H1 (cell line): ENCODE measurements at regions not wholly inside any gene's neighbourhood (a gene's known extent, or its start where the extent isn't known, plus 50 kb on each side); places are given as distances from the start of the nearest gene placed in this dataset.
A peak's percentile ranks its signal among the peaks of the same experiment; 100 is the strongest.

Experiments
- CTCF ChIA-PET: fragments of 300-600 bp; sonication (Branson Sonifier 250); formaldehyde crosslinking; loops from one replicate; lab custom pipeline; 2021; ENCODE audit not compliant: partially characterized antibody; lab: Charles Lee
- POLR2A ChIA-PET: fragments of 300-600 bp; sonication (Branson Sonifier 250); formaldehyde crosslinking; loops from one replicate; lab custom pipeline; 2021; ENCODE audit warnings: inconsistent platforms; ENCODE audit not compliant: partially characterized antibody; lab: Charles Lee
- DNase-seq, 2 experiments: peaks; one replicate each; pipeline versions ENCODE4 v3.0.0 to v3.0.0-alpha.2; 2010 to 2022; ENCODE audit warnings: low spot score in 2 of 2, low read depth in 1 of 2, mixed read lengths in 1 of 2
- FAIRE-seq: peaks from 2 replicates; lab custom pipeline; 2011; peaks lifted over from hg19 to GRCh38; lab: Jason Lieb, UNC
- H2AFZ ChIP-seq: 2 replicates; pipeline ENCODE4 v1.8.1; 2012; ENCODE audit warnings: low read length, inconsistent platforms
- H2AK5ac ChIP-seq: 2 replicates; pipeline ENCODE4 v1.6.1; 2013; ENCODE audit warnings: low read depth, low read length
- H2BK120ac ChIP-seq: replicated peaks from 2 replicates; pipeline ENCODE3; 2013; ENCODE audit warnings: low read depth, low read length, inconsistent platforms
- H2BK12ac ChIP-seq: 2 replicates; pipeline ENCODE4 v1.6.1; 2013; ENCODE audit warnings: low read depth, low read length
- H2BK15ac ChIP-seq: 2 replicates; pipeline ENCODE4 v1.6.1; 2013; ENCODE audit warnings: low read length
- H2BK20ac ChIP-seq: 2 replicates; pipeline ENCODE4 v1.6.1; 2013; ENCODE audit warnings: low read length
- H2BK5ac ChIP-seq: 2 replicates; pipeline ENCODE4 v1.6.1; 2013; ENCODE audit warnings: low read depth, low read length
- H3K14ac ChIP-seq: 2 replicates; pipeline ENCODE4 v1.6.1; 2013; ENCODE audit warnings: inconsistent platforms; ENCODE audit not compliant: insufficient read length
- H3K18ac ChIP-seq: 2 replicates; pipeline ENCODE4 v1.6.1; 2013; ENCODE audit warnings: low read length; ENCODE audit errors: extremely low read depth
- H3K23ac ChIP-seq: 2 replicates; pipeline ENCODE4 v1.6.1; 2013; ENCODE audit warnings: inconsistent platforms; ENCODE audit not compliant: insufficient read length
- H3K23me2 ChIP-seq: 2 replicates; pipeline ENCODE4 v1.6.1; 2013; ENCODE audit warnings: low read depth, low read length
- H3K27ac ChIP-seq: 2 replicates; pipeline ENCODE4 v1.6.1; 2011; ENCODE audit warnings: low read depth, low read length, inconsistent platforms
- H3K27me3 ChIP-seq, 4 experiments: replicated peaks in 1 of 4; 1 replicate in 1 of 4; 2 replicates in 3 of 4; pipeline versions ENCODE4 v1.6.1 to v1.8.1; 2011 to 2013; ENCODE audit warnings: low read length in 3 of 4, mild to moderate bottlenecking in 3 of 4, inconsistent platforms in 2 of 4, mixed read lengths in 2 of 4, moderate library complexity in 1 of 4; ENCODE audit not compliant: control insufficient read depth in 3 of 4, insufficient read depth in 3 of 4; ENCODE audit errors: extremely low read depth in 1 of 4
- H3K36me3 ChIP-seq, 4 experiments: 2 replicates each; pipeline versions ENCODE4 v1.6.1 to v1.8.1; 2011 to 2013; ENCODE audit warnings: mild to moderate bottlenecking in 4 of 4, low read length in 3 of 4, moderate library complexity in 2 of 4, control low read depth in 1 of 4, inconsistent platforms in 1 of 4; ENCODE audit not compliant: insufficient read depth in 4 of 4, control insufficient read depth in 2 of 4
- H3K4ac ChIP-seq: replicated peaks from 2 replicates; pipeline ENCODE3; 2013; ENCODE audit warnings: low read length, low read depth, mixed read lengths, inconsistent platforms; ENCODE audit not compliant: insufficient read length
- H3K4me1 ChIP-seq, 4 experiments: replicated peaks in 1 of 4; 1 replicate in 1 of 4; 2 replicates in 3 of 4; pipeline versions ENCODE4 v1.6.1 to v1.8.1; 2011 to 2013; ENCODE audit warnings: low read length in 3 of 4, inconsistent platforms in 2 of 4, mixed read lengths in 1 of 4; ENCODE audit not compliant: insufficient read depth in 4 of 4, control insufficient read depth in 3 of 4
- H3K4me2 ChIP-seq, 2 experiments: 2 replicates each; pipeline versions ENCODE4 v1.6.1 to v1.8.1; 2011 to 2013; ENCODE audit warnings: low read depth in 2 of 2, low read length in 2 of 2, control low read depth in 1 of 2, inconsistent platforms in 1 of 2, mild to moderate bottlenecking in 1 of 2; ENCODE audit not compliant: insufficient read depth in 1 of 2
- H3K4me3 ChIP-seq, 4 experiments: fragments of 200-600, 300-600 bp in 1 of 4; sonication (generic), shearing (Covaris generic), sonication (Bioruptor Twin) in 1 of 4; 2 replicates each; pipeline versions ENCODE4 v1.5.1 to v1.8.1; 2011 to 2016; ENCODE audit warnings: low read length in 4 of 4, low read depth in 3 of 4, control low read depth in 2 of 4, inconsistent platforms in 2 of 4, mild to moderate bottlenecking in 2 of 4, mixed read lengths in 1 of 4, moderate library complexity in 1 of 4; ENCODE audit not compliant: insufficient read depth in 2 of 4; ENCODE audit errors: extremely low read depth in 1 of 4
- H3K56ac ChIP-seq: replicated peaks from 2 replicates; pipeline ENCODE3; 2013; ENCODE audit warnings: low read depth, mild to moderate bottlenecking, mixed read lengths, low read length, inconsistent platforms; ENCODE audit not compliant: insufficient read length
- H3K79me1 ChIP-seq: 2 replicates; pipeline ENCODE4 v1.6.1; 2013; ENCODE audit warnings: low read depth, low read length, control low read depth
- H3K79me2 ChIP-seq, 2 experiments: 2 replicates each; pipeline versions ENCODE4 v1.6.1 to v1.8.1; 2012 to 2013; ENCODE audit warnings: low read length in 2 of 2, mild to moderate bottlenecking in 2 of 2, inconsistent platforms in 1 of 2; ENCODE audit not compliant: insufficient read depth in 2 of 2, control insufficient read depth in 1 of 2
- H3K9ac ChIP-seq, 4 experiments: replicated peaks in 1 of 4; 1 replicate in 1 of 4; 2 replicates in 3 of 4; pipeline versions ENCODE4 v1.6.1 to v1.8.1; 2011 to 2013; ENCODE audit warnings: low read depth in 3 of 4, low read length in 3 of 4, control low read depth in 2 of 4, mild to moderate bottlenecking in 2 of 4, moderate library complexity in 2 of 4, inconsistent platforms in 1 of 4; ENCODE audit errors: extremely low read depth in 1 of 4
- H3K9me3 ChIP-seq, 2 experiments: 2 replicates each; pipeline versions ENCODE4 v1.6.1 to v1.8.1; 2012 to 2013; ENCODE audit warnings: mild to moderate bottlenecking in 2 of 2, moderate library complexity in 2 of 2, control low read depth in 1 of 2, inconsistent platforms in 1 of 2, low read depth in 1 of 2, low read length in 1 of 2, mixed read lengths in 1 of 2; ENCODE audit not compliant: insufficient read depth in 2 of 2
- H4K20me1 ChIP-seq, 2 experiments: replicated peaks in 1 of 2; 2 replicates each; pipeline versions ENCODE3 to v1.8.1; 2011 to 2013; ENCODE audit warnings: inconsistent platforms in 2 of 2, low read length in 2 of 2, mild to moderate bottlenecking in 1 of 2; ENCODE audit not compliant: insufficient read depth in 2 of 2, control insufficient read depth in 1 of 2
- H4K5ac ChIP-seq: 2 replicates; pipeline ENCODE4 v1.6.1; 2013; ENCODE audit warnings: low read length, low read depth, mixed read lengths, inconsistent platforms; ENCODE audit not compliant: insufficient read length
- H4K8ac ChIP-seq: 2 replicates; pipeline ENCODE4 v1.8.0; 2013; ENCODE audit warnings: mild to moderate bottlenecking, moderate library complexity, low read length, inconsistent platforms; ENCODE audit not compliant: insufficient read depth; ENCODE audit errors: extremely low read depth
- H4K91ac ChIP-seq: replicated peaks from 2 replicates; pipeline ENCODE3; 2013; ENCODE audit warnings: low read length, mixed read lengths, inconsistent platforms; ENCODE audit not compliant: insufficient read length
- CTCF ChIP-seq, 3 experiments: IDR thresholded peaks; 1 replicate in 2 of 3; 2 replicates in 1 of 3; pipeline versions ENCODE4 v1.5.1 to v1.6.1; 2011; ENCODE audit warnings: low read length in 3 of 3, mild to moderate bottlenecking in 3 of 3, inconsistent platforms in 2 of 3, low read depth in 1 of 3, moderate library complexity in 1 of 3; ENCODE audit not compliant: insufficient read depth in 1 of 3; ENCODE audit errors: control extremely low read depth in 1 of 3
- POU5F1 ChIP-seq: IDR thresholded peaks from 2 replicates; pipeline ENCODE4 v1.6.1; 2011; ENCODE audit warnings: low read depth, mild to moderate bottlenecking, low read length, moderate library complexity
- SUZ12 ChIP-seq: fragments of 200-600 bp; sonication (generic); IDR thresholded peaks from 2 replicates; pipeline ENCODE4 v1.6.1; 2012; ENCODE audit warnings: mild to moderate bottlenecking, inconsistent platforms, low read length, moderate library complexity, mixed read lengths
- TAF7 ChIP-seq: optimal IDR thresholded peaks from 2 replicates; pipeline ENCODE3; 2011; ENCODE audit warnings: low read depth, mild to moderate bottlenecking, inconsistent platforms, low read length, moderate library complexity, borderline replicate concordance
- WGBS, 2 experiments: shearing (Covaris generic) in 1 of 2; methylation state at CpG; one replicate each; pipeline versions ENCODE4 v1.1.6 to v1.1.7; 2013 to 2015; ENCODE audit warnings: low lambda C conversion rate in 2 of 2, mixed read lengths in 2 of 2, inconsistent platforms in 1 of 2, low coverage in 1 of 2, missing lambda C conversion rate in 1 of 2; ENCODE audit not compliant: insufficient replicate concordance in 2 of 2, insufficient coverage in 1 of 2, insufficient read length in 1 of 2; ENCODE audit errors: extremely low coverage in 1 of 2, missing lambda C conversion rate in 1 of 2; 5-methylcytosine and 5-hydroxymethylcytosine counted together

- H4K20me1 ChIP-seq: no peaks in the 10 kb centered on the region
- no peak overlapping the region for H3K4ac ChIP-seq
- no peak overlapping the region for H2BK15ac ChIP-seq
- no peak overlapping the region for H3K9ac ChIP-seq
- H3K9me3 ChIP-seq: no peaks in the 10 kb centered on the region
- no peak overlapping the region for H2AK5ac ChIP-seq
- WGBS, 2 experiments: 89% methylated on average over 6 of the region's 6 CpGs; no CpG with 5 or more reads in 1 of the 2 experiments
- no peaks in the 10 kb centered on the region for H3K79me2 ChIP-seq
- H3K4me2 ChIP-seq: no peak overlapping the region
- no peaks in the 10 kb centered on the region for H3K79me1 ChIP-seq
- no peak overlapping the region for H4K5ac ChIP-seq
- no peaks in the 10 kb centered on the region for H3K36me3 ChIP-seq
- no peak overlapping the region for H3K23ac ChIP-seq
- DNase-seq (peak in 1 of 2 experiments; percentile 28), FAIRE-seq (no peak)
- no peak overlapping the region for H3K27ac ChIP-seq
- no peak overlapping the region for H2BK12ac ChIP-seq
- H2BK20ac ChIP-seq: no peak overlapping the region
- H3K27me3 ChIP-seq: no peaks in the 10 kb centered on the region
- no peaks in the 10 kb centered on the region for H3K23me2 ChIP-seq
- ChIA-PET CTCF (interaction anchor here (0.6 to 3.1 kb wide), 18 partner anchors 9 to 1775 kb away, joined by 3 to 31 read pairs (median 4); no protein-coding TSS in a partner anchor), POLR2A (no interaction called here)
- TF ChIP-seq TAF7 (no peak), CTCF (IDR thresholded peaks at IDR 0.05; ENCODE audit: control extremely low read depth in 1 of 3, insufficient read depth in 1 of 3, low read depth in 1 of 3, low read length in 3 of 3) (no peak), POU5F1 (no peak), SUZ12 (no peak)
- no peak overlapping the region for H3K14ac ChIP-seq
- H2AFZ ChIP-seq: no peak overlapping the region
- no peak overlapping the region for H3K4me3 ChIP-seq
- no peak overlapping the region for H2BK120ac ChIP-seq
- H3K4me1 ChIP-seq: peaks cover 0 to 4% (median 3%) of the 10 kb centered on the region in 4 experiments; a peak in 4 of 7 replicates
- H3K56ac ChIP-seq: no peak overlapping the region
- H3K18ac ChIP-seq: no peak overlapping the region
- no peak overlapping the region for H4K91ac ChIP-seq
- H2BK5ac ChIP-seq: no peak overlapping the region
- no peak overlapping the region for H4K8ac ChIP-seq
These were observed 75.3 kb downstream of the DMRTA2 start for GRCh38 chr1:50347933-50348332.
